HFFc6 (cell line): ENCODE measurements at regions not wholly inside any gene's neighbourhood (a gene's known extent, or its start where the extent isn't known, plus 50 kb on each side); places are given as distances from the start of the nearest gene placed in this dataset.

Source experiments
- DNase-seq: peaks from one replicate; pipeline ENCODE4 v3.0.0-alpha.2; 2018
- H3K27ac Mint-ChIP-seq: 2 replicates; pipeline ENCODE4 v1.8.0; 2020; ENCODE audit warnings: mild to moderate bottlenecking, mixed read lengths
- H3K27me3 Mint-ChIP-seq: 2 replicates; pipeline ENCODE4 v1.8.0; 2021; ENCODE audit warnings: mild to moderate bottlenecking, moderate library complexity, mixed read lengths; ENCODE audit not compliant: insufficient read depth
- H3K36me3 Mint-ChIP-seq: 2 replicates; pipeline ENCODE4 v1.8.0; 2021; ENCODE audit warnings: low read depth, mixed read lengths
- H3K4me1 Mint-ChIP-seq: 2 replicates; pipeline ENCODE4 v1.8.0; 2020; ENCODE audit warnings: low read depth, mixed read lengths
- H3K4me3 Mint-ChIP-seq: 2 replicates; pipeline ENCODE4 v1.8.0; 2020; ENCODE audit warnings: mild to moderate bottlenecking, moderate library complexity, mixed read lengths
- H3K9me3 Mint-ChIP-seq: 2 replicates; pipeline ENCODE4 v1.8.0; 2020; ENCODE audit warnings: mild to moderate bottlenecking, mixed read lengths
- CTCF ChIP-seq: fragments of 200-600 bp; sonication (generic); IDR thresholded peaks from 2 replicates; pipeline ENCODE4 v1.5.0; 2021; ENCODE audit warnings: antibody characterized with exemption, mild to moderate bottlenecking

GRCh38 chr9:776086-776485 lies 65.4 kb upstream of the DMRT1 start:
- Mint-ChIP-seq H3K36me3 (peaks cover 4% of the 10 kb centered on the region; the same call in 1 of the 2 replicates), H3K27ac (no peak overlapping the region), H3K27me3 (peaks cover 14% of the 10 kb centered on the region), H3K4me3 (no peak overlapping the region), H3K9me3 (peaks cover 9% of the 10 kb centered on the region), H3K4me1 (no peaks in the 10 kb centered on the region)
- no peak for DNase-seq
- no peak for TF ChIP-seq CTCF

GRCh38 chr9:777978-778377 lies 63.5 kb upstream of the DMRT1 start:
- H3K4me3 Mint-ChIP-seq, result no peak overlapping the region
- H3K9me3 Mint-ChIP-seq, result peaks cover 9% of the 10 kb centered on the region
- no peaks in the 10 kb centered on the region for H3K4me1 Mint-ChIP-seq
- peaks cover 4% of the 10 kb centered on the region; the same call in 1 of the 2 replicates for H3K36me3 Mint-ChIP-seq
- peaks cover 18% of the 10 kb centered on the region for H3K27me3 Mint-ChIP-seq
- no peak overlapping the region for H3K27ac Mint-ChIP-seq
- DNase-seq, result no peak
- no peak for TF ChIP-seq CTCF

GRCh38 chr9:784202-784601 lies 57.3 kb upstream of the DMRT1 start:
- TF ChIP-seq CTCF, result no peak
- DNase-seq, result no peak
- Mint-ChIP-seq H3K9me3 (no peaks in the 10 kb centered on the region; the same call in 1 of the 2 replicates), H3K27me3 (peaks cover 13% of the 10 kb centered on the region), H3K36me3 (0 out of 2 replicates have a peak, but pooled peaks cover under 1% of the 10 kb centered on the region), H3K4me1 (no peaks in the 10 kb centered on the region), H3K27ac (no peak overlapping the region), H3K4me3 (no peak overlapping the region)

GRCh38 chr9:784916-785315 lies 56.6 kb upstream of the DMRT1 start:
- no peaks in the 10 kb centered on the region for H3K4me1 Mint-ChIP-seq
- H3K4me3 Mint-ChIP-seq, result no peak overlapping the region
- no peaks in the 10 kb centered on the region for H3K36me3 Mint-ChIP-seq
- TF ChIP-seq CTCF, result no peak
- no peaks in the 10 kb centered on the region for H3K9me3 Mint-ChIP-seq
- no peak overlapping the region for H3K27ac Mint-ChIP-seq
- peaks cover 13% of the 10 kb centered on the region for H3K27me3 Mint-ChIP-seq
- DNase-seq, result no peak

- Mint-ChIP-seq H3K4me3 (no peak overlapping the region), H3K4me1 (no peaks in the 10 kb centered on the region), H3K9me3 (no peaks in the 10 kb centered on the region), H3K36me3 (no peaks in the 10 kb centered on the region), H3K27me3 (peaks cover 14% of the 10 kb centered on the region), H3K27ac (no peak overlapping the region)
- TF ChIP-seq CTCF, result no peak
- no peak for DNase-seq
Observed at GRCh38 chr9:785997-786396, 55.5 kb upstream of the DMRT1 start.

- Mint-ChIP-seq H3K27ac (no peak overlapping the region), H3K4me3 (no peak overlapping the region), H3K36me3 (no peaks in the 10 kb centered on the region), H3K9me3 (no peaks in the 10 kb centered on the region), H3K4me1 (no peaks in the 10 kb centered on the region), H3K27me3 (peaks cover 17% of the 10 kb centered on the region)
- no peak for TF ChIP-seq CTCF
- no peak for DNase-seq
Observed at GRCh38 chr9:786405-786804, 55.1 kb upstream of the DMRT1 start.
